SK-N-SH (cell line): ENCODE measurements at regions not wholly inside any gene's neighbourhood (a gene's known extent, or its start where the extent isn't known, plus 50 kb on each side); places are given as distances from the start of the nearest gene placed in this dataset.

Experiments used
- CTCF ChIA-PET: fragments of 300-600, 350-600 bp; formaldehyde crosslinking; extraction: SDS; loops from one replicate; lab custom pipeline; 2021; lab: Yijun Ruan, JAX
- POLR2A ChIA-PET: fragments of 350-600 bp; sonication (Branson Sonifier 250); formaldehyde crosslinking; extraction: SDS; loops from one replicate; lab custom pipeline; 2020; ENCODE audit warnings: antibody characterized with exemption, inconsistent platforms; lab: Yijun Ruan, JAX
- DNase-seq: peaks from one replicate; pipeline ENCODE4 v3.0.0; 2012
- H2AFZ ChIP-seq: fragments of 200-600 bp; sonication (generic); 2 replicates; pipeline ENCODE4 v1.8.1; 2016; ENCODE audit warnings: antibody characterized with exemption, mild to moderate bottlenecking, low read depth
- H3F3A ChIP-seq: fragments of 200-600 bp; sonication (generic); replicated peaks from 2 replicates; pipeline ENCODE3; 2016; ENCODE audit warnings: antibody characterized with exemption, mild to moderate bottlenecking; ENCODE audit not compliant: insufficient read depth
- H3K27ac ChIP-seq, 2 experiments: fragments of 200-500 bp in 1 of 2; fragments of 200-600 bp in 1 of 2; sonication (Bioruptor generic) in 1 of 2; sonication (generic), shearing (Covaris generic) in 1 of 2; 2 replicates each; pipeline versions ENCODE4 v1.5.1 to v1.6.1; 2014 to 2016; ENCODE audit warnings: low read depth in 2 of 2, inconsistent platforms in 1 of 2, low read length in 1 of 2, mild to moderate bottlenecking in 1 of 2, mixed read lengths in 1 of 2
- H3K27me3 ChIP-seq: fragments of 200-600 bp; sonication (generic), shearing (Covaris generic); 2 replicates; pipeline ENCODE4 v1.6.1; 2016; ENCODE audit warnings: mixed run types; ENCODE audit not compliant: insufficient read depth
- H3K36me3 ChIP-seq, 2 experiments: fragments of 200-500 bp in 1 of 2; fragments of 200-600 bp in 1 of 2; sonication (Bioruptor generic) in 1 of 2; sonication (generic) in 1 of 2; replicated peaks in 1 of 2; 2 replicates each; pipeline versions ENCODE3 to v1.5.1; 2014 to 2016; ENCODE audit warnings: low read length in 1 of 2, mild to moderate bottlenecking in 1 of 2; ENCODE audit not compliant: insufficient read depth in 2 of 2, control insufficient read depth in 1 of 2
- H3K4me1 ChIP-seq, 2 experiments: fragments of 200-500 bp in 1 of 2; fragments of 200-600 bp in 1 of 2; sonication (Bioruptor generic) in 1 of 2; sonication (generic), shearing (Covaris generic) in 1 of 2; 2 replicates each; pipeline versions ENCODE4 v1.5.1 to v1.6.1; 2014 to 2016; ENCODE audit warnings: low read depth in 1 of 2, low read length in 1 of 2, mixed run types in 1 of 2; ENCODE audit not compliant: insufficient read depth in 2 of 2, control insufficient read depth in 1 of 2
- H3K4me2 ChIP-seq: fragments of 200-600 bp; sonication (generic), shearing (Covaris generic); 2 replicates; pipeline ENCODE4 v1.6.1; 2017; ENCODE audit warnings: mixed run types
- H3K4me3 ChIP-seq, 2 experiments: fragments of 200-500 bp in 1 of 2; fragments of 200-600 bp in 1 of 2; sonication (Bioruptor generic) in 1 of 2; sonication (generic), shearing (Covaris generic) in 1 of 2; 2 replicates each; pipeline versions ENCODE4 v1.5.1 to v1.8.1; 2014 to 2016; ENCODE audit warnings: low read depth in 2 of 2, inconsistent platforms in 1 of 2, low read length in 1 of 2, mild to moderate bottlenecking in 1 of 2, mixed read lengths in 1 of 2, moderate library complexity in 1 of 2
- H3K79me2 ChIP-seq: fragments of 200-600 bp; sonication (generic); 2 replicates; pipeline ENCODE4 v1.8.1; 2017; ENCODE audit warnings: mild to moderate bottlenecking; ENCODE audit not compliant: insufficient read depth
- H3K9ac ChIP-seq: fragments of 200-600 bp; sonication (generic); 2 replicates; pipeline ENCODE4 v1.6.1; 2017; ENCODE audit warnings: mixed run types
- H3K9me2 ChIP-seq: fragments of 200-600 bp; sonication (generic); 2 replicates; pipeline ENCODE4 v1.6.1; 2017; ENCODE audit warnings: mixed run types
- H3K9me3 ChIP-seq: fragments of 200-600 bp; sonication (generic); 2 replicates; pipeline ENCODE4 v1.6.1; 2017; ENCODE audit warnings: mixed run types, mild to moderate bottlenecking, moderate library complexity
- H4K20me1 ChIP-seq: fragments of 200-600 bp; sonication (generic); 2 replicates; pipeline ENCODE4 v1.6.1; 2017; ENCODE audit warnings: mild to moderate bottlenecking, mixed run types; ENCODE audit not compliant: insufficient read depth
- CHD2 ChIP-seq: fragments of 150-350 bp; IDR thresholded peaks from 2 replicates; pipeline ENCODE4 v1.6.1; 2018; ENCODE audit warnings: low read length; ENCODE audit not compliant: partially characterized antibody
- ELF1 ChIP-seq: IDR thresholded peaks from 2 replicates; pipeline ENCODE4 v1.4.0; 2012
- FOSL2 ChIP-seq: IDR thresholded peaks from 2 replicates; pipeline ENCODE4 v1.4.0; 2012; ENCODE audit warnings: low read depth, mild to moderate bottlenecking, moderate library complexity, borderline replicate concordance
- FOXM1 ChIP-seq: IDR thresholded peaks from 2 replicates; pipeline ENCODE4 v1.4.0; 2012; ENCODE audit warnings: low read depth, mild to moderate bottlenecking
- IRF3 ChIP-seq: fragments of 150-350 bp; IDR thresholded peaks from 2 replicates; pipeline ENCODE4 v1.6.1; 2016; ENCODE audit warnings: mild to moderate bottlenecking, low read depth, low read length
- JUND ChIP-seq: IDR thresholded peaks from 2 replicates; pipeline ENCODE4 v1.4.0; 2012
- MEF2A ChIP-seq: IDR thresholded peaks from 2 replicates; pipeline ENCODE4 v1.4.0; 2012; ENCODE audit warnings: low read depth, borderline replicate concordance
- MXI1 ChIP-seq: IDR thresholded peaks from 2 replicates; pipeline ENCODE4 v1.6.1; 2012; ENCODE audit warnings: mild to moderate bottlenecking, low read depth, low read length, improper control_type of control experiment
- POLR2AphosphoS5 ChIP-seq: IDR thresholded peaks from 2 replicates; pipeline ENCODE4 v1.6.1; 2012; ENCODE audit warnings: low read depth, low read length
- REST ChIP-seq: IDR thresholded peaks from 2 replicates; pipeline ENCODE4 v1.6.1; 2012; ENCODE audit warnings: mild to moderate bottlenecking, low read depth, low read length, moderate library complexity
- RXRA ChIP-seq: IDR thresholded peaks from 2 replicates; pipeline ENCODE4 v1.4.0; 2012; ENCODE audit warnings: low read depth, mild to moderate bottlenecking, borderline replicate concordance
- USF2 ChIP-seq: fragments of 150-350 bp; IDR thresholded peaks from 2 replicates; pipeline ENCODE4 v1.6.1; 2017; ENCODE audit warnings: antibody characterized with exemption, low read length, low read depth, borderline replicate concordance
- WGBS: methylation state at CpG from one replicate; pipeline ENCODE4 v1.1.6; 2017; ENCODE audit warnings: low lambda C conversion rate; 5-methylcytosine and 5-hydroxymethylcytosine counted together
- TF ChIP-seq, protein P1 (sequence below): IDR thresholded peaks from 2 replicates; pipeline ENCODE4 v1.4.0; 2012; ENCODE audit warnings: low read depth, borderline replicate concordance
- TF ChIP-seq, protein P2 (sequence below): IDR thresholded peaks from 2 replicates; pipeline ENCODE4 v1.4.0; 2012; ENCODE audit warnings: low read depth
- TF ChIP-seq, protein P3 (sequence below): fragments of 200-600 bp; sonication (generic); IDR thresholded peaks from 2 replicates; pipeline ENCODE4 v1.6.1; 2017; ENCODE audit warnings: antibody characterized with exemption, mild to moderate bottlenecking, moderate library complexity

DNA sequence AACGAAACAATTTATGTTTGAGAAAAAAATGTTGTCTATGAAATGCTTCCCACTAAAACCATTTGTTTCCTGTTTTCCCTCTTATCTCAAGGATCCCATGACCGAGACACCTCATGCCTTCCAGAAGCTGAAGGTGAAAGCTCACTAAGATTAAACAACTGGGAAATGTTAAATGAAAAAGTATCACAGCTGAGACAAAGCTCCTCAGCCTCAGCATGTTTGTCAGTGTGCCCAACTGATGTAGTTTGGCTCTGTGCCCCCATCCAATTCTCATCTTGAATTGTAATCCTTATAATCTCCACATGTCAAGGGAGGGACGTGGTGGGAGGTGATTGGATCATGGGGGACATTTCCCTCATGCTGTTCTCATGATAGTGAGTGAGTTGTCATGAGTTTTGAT lies 327.3 kb downstream of the HTR7 start:
- no peak overlapping the region for H2AFZ ChIP-seq
- CTCF ChIA-PET = no interaction called here

DNA sequence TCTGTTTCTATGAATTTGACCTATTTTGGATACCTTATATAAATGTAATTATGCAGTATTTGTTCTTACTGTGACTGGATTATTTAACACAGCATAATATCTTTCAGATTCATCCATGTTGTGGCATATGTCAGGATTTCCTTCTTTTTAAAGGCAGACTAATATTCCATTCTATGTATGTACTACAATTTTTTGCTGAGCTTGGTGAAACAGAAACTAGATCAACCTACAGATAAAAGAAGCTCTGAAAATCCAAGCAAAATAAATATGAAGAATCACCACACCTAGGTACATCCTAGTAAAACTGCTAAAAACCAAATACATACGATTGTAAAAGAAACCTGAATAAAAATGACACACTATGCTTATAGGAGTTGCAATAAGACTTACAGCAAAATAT lies 300.5 kb downstream of the HTR7 start:
- no peak overlapping the region for H2AFZ ChIP-seq
- H4K20me1 ChIP-seq = no peaks in the 10 kb centered on the region
- H3K4me1 ChIP-seq = no peaks in the 10 kb centered on the region
- DNase-seq = no peak
- ChIA-PET CTCF (no interaction called here), POLR2A (no interaction called here)
- no peak overlapping the region for H3K4me3 ChIP-seq
- no peak overlapping the region for H3K4me2 ChIP-seq
- H3F3A ChIP-seq = no peaks in the 10 kb centered on the region
- 0% methylated on average over 1 of the region's 1 CpG for WGBS
- no peak overlapping the region for H3K27ac ChIP-seq
- no peaks in the 10 kb centered on the region for H3K36me3 ChIP-seq
- no peak overlapping the region for H3K9ac ChIP-seq
- no peaks in the 10 kb centered on the region; the same call in 1 of the 2 replicates for H3K9me3 ChIP-seq
- no peaks in the 10 kb centered on the region for H3K9me2 ChIP-seq
- no peaks in the 10 kb centered on the region for H3K27me3 ChIP-seq
- H3K79me2 ChIP-seq = no peaks in the 10 kb centered on the region
- no peak for TF ChIP-seq POLR2AphosphoS5
- TF ChIP-seq, protein P1, sequence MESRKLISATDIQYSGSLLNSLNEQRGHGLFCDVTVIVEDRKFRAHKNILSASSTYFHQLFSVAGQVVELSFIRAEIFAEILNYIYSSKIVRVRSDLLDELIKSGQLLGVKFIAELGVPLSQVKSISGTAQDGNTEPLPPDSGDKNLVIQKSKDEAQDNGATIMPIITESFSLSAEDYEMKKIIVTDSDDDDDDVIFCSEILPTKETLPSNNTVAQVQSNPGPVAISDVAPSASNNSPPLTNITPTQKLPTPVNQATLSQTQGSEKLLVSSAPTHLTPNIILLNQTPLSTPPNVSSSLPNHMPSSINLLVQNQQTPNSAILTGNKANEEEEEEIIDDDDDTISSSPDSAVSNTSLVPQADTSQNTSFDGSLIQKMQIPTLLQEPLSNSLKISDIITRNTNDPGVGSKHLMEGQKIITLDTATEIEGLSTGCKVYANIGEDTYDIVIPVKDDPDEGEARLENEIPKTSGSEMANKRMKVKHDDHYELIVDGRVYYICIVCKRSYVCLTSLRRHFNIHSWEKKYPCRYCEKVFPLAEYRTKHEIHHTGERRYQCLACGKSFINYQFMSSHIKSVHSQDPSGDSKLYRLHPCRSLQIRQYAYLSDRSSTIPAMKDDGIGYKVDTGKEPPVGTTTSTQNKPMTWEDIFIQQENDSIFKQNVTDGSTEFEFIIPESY = no peak
- no peak for TF ChIP-seq MEF2A
- no peak for TF ChIP-seq IRF3
- TF ChIP-seq, protein P2, sequence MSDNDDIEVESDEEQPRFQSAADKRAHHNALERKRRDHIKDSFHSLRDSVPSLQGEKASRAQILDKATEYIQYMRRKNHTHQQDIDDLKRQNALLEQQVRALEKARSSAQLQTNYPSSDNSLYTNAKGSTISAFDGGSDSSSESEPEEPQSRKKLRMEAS = no peak
- TF ChIP-seq CHD2 = no peak
- TF ChIP-seq ELF1 = no peak
- no peak for TF ChIP-seq USF2
- no peak for TF ChIP-seq MXI1
- TF ChIP-seq FOXM1 = no peak
- no peak for TF ChIP-seq JUND
- no peak for TF ChIP-seq REST
- no peak for TF ChIP-seq RXRA

More for the DNA sequence above, 327.3 kb downstream of the HTR7 start:
- Histone ChIP-seq H3K4me2 (no peak overlapping the region), H3K79me2 (no peaks in the 10 kb centered on the region), H3K27ac (no peak overlapping the region), H3K9me2 (no peaks in the 10 kb centered on the region), H3K36me3 (no peaks in the 10 kb centered on the region), H4K20me1 (no peaks in the 10 kb centered on the region), H3F3A (no peaks in the 10 kb centered on the region), H3K4me3 (no peak overlapping the region), H3K9ac (no peak overlapping the region), H3K4me1 (no peaks in the 10 kb centered on the region), H3K27me3 (peaks cover 4% of the 10 kb centered on the region; the same call in 1 of the 2 replicates), H3K9me3 (no peaks in the 10 kb centered on the region)
- WGBS = 0% methylated on average over 3 of the region's 3 CpGs
- TF ChIP-seq POLR2AphosphoS5 = no peak
- no peak for TF ChIP-seq ELF1
- no peak for TF ChIP-seq CHD2
- TF ChIP-seq MXI1 = no peak
- TF ChIP-seq, protein P3, sequence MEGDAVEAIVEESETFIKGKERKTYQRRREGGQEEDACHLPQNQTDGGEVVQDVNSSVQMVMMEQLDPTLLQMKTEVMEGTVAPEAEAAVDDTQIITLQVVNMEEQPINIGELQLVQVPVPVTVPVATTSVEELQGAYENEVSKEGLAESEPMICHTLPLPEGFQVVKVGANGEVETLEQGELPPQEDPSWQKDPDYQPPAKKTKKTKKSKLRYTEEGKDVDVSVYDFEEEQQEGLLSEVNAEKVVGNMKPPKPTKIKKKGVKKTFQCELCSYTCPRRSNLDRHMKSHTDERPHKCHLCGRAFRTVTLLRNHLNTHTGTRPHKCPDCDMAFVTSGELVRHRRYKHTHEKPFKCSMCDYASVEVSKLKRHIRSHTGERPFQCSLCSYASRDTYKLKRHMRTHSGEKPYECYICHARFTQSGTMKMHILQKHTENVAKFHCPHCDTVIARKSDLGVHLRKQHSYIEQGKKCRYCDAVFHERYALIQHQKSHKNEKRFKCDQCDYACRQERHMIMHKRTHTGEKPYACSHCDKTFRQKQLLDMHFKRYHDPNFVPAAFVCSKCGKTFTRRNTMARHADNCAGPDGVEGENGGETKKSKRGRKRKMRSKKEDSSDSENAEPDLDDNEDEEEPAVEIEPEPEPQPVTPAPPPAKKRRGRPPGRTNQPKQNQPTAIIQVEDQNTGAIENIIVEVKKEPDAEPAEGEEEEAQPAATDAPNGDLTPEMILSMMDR = no peak
- TF ChIP-seq FOSL2 = no peak
- TF ChIP-seq, protein P2 = no peak
- POLR2A ChIA-PET = no interaction called here
- DNase-seq = no peak
